ENCODE measurements at regions not wholly inside any gene's neighbourhood (a gene's known extent, or its start where the extent isn't known, plus 50 kb on each side); places are given as distances from the start of the nearest gene placed in this dataset.

- TF ChIP-seq CTCF (IDR thresholded peaks at IDR 0.05) (no peak), POLR2A (IDR thresholded peaks at IDR 0.05) (no peak)
Measured at GRCh38 chr9:79104951-79105350, 466.8 kb upstream of the TLE4 start.

Measured in thyroid gland (tissue), 4 donors.